H9 (cell line): ENCODE measurements at regions not wholly inside any gene's neighbourhood (a gene's known extent, or its start where the extent isn't known, plus 50 kb on each side); places are given as distances from the start of the nearest gene placed in this dataset.

Experiments used
- DNase-seq: peaks from one replicate; pipeline ENCODE4 v3.0.0-alpha.2; 2017
- H2AFZ ChIP-seq: one replicate; pipeline ENCODE4 v1.6.1; 2013; ENCODE audit warnings: mild to moderate bottlenecking, low read length, control low read depth, moderate library complexity
- H2AK5ac ChIP-seq: 2 replicates; pipeline ENCODE4 v1.6.1; 2013; ENCODE audit warnings: low read length, control low read depth, mixed read lengths; ENCODE audit not compliant: insufficient read length
- H2BK120ac ChIP-seq: one replicate; pipeline ENCODE4 v1.6.1; 2013; ENCODE audit warnings: low read depth, mild to moderate bottlenecking, low read length, control low read depth, inconsistent platforms; ENCODE audit not compliant: poor library complexity, severe bottlenecking
- H2BK12ac ChIP-seq: 2 replicates; pipeline ENCODE4 v1.6.1; 2013; ENCODE audit warnings: low read length, control low read depth, mixed read lengths, low read depth; ENCODE audit not compliant: insufficient read length
- H2BK15ac ChIP-seq: 2 replicates; pipeline ENCODE4 v1.6.1; 2013; ENCODE audit warnings: low read depth, low read length, control low read depth
- H2BK20ac ChIP-seq: one replicate; pipeline ENCODE4 v1.6.1; 2013; ENCODE audit warnings: low read depth, mild to moderate bottlenecking, low read length, control low read depth, inconsistent platforms; ENCODE audit not compliant: poor library complexity, severe bottlenecking
- H2BK5ac ChIP-seq: 2 replicates; pipeline ENCODE4 v1.6.1; 2013; ENCODE audit warnings: low read length, control low read depth, mixed read lengths; ENCODE audit not compliant: insufficient read length
- H3K14ac ChIP-seq: 2 replicates; pipeline ENCODE4 v1.6.1; 2013; ENCODE audit warnings: low read length, control low read depth; ENCODE audit not compliant: insufficient read depth
- H3K18ac ChIP-seq: 2 replicates; pipeline ENCODE4 v1.6.1; 2013; ENCODE audit warnings: low read depth, mild to moderate bottlenecking, mixed read lengths, low read length, control low read depth; ENCODE audit not compliant: insufficient read length
- H3K23ac ChIP-seq: 2 replicates; pipeline ENCODE4 v1.6.1; 2013; ENCODE audit warnings: low read length, control low read depth, mixed read lengths, low read depth; ENCODE audit not compliant: insufficient read length
- H3K23me2 ChIP-seq: 2 replicates; pipeline ENCODE4 v1.6.1; 2013; ENCODE audit warnings: low read depth, mild to moderate bottlenecking, mixed read lengths, low read length, control low read depth; ENCODE audit not compliant: insufficient read length, poor library complexity, severe bottlenecking
- H3K27ac ChIP-seq: 2 replicates; pipeline ENCODE4 v1.5.1; 2013; ENCODE audit warnings: low read length, control low read depth, mixed read lengths, low read depth; ENCODE audit not compliant: insufficient read length
- H3K27me3 ChIP-seq: 2 replicates; pipeline ENCODE4 v1.6.1; 2013; ENCODE audit warnings: low read length, control low read depth, inconsistent platforms; ENCODE audit not compliant: insufficient read depth
- H3K4ac ChIP-seq: 2 replicates; pipeline ENCODE4 v1.6.1; 2013; ENCODE audit warnings: low read depth, mild to moderate bottlenecking, control low read depth, inconsistent platforms, low read length, moderate library complexity
- H3K4me1 ChIP-seq: 2 replicates; pipeline ENCODE4 v1.6.1; 2013; ENCODE audit warnings: low read length, control low read depth, inconsistent platforms; ENCODE audit not compliant: insufficient read depth
- H3K4me2 ChIP-seq: 2 replicates; pipeline ENCODE4 v1.6.1; 2013; ENCODE audit warnings: low read length, control low read depth, mixed read lengths; ENCODE audit not compliant: insufficient read length, insufficient read depth
- H3K56ac ChIP-seq: 2 replicates; pipeline ENCODE4 v1.6.1; 2013; ENCODE audit warnings: low read depth, mild to moderate bottlenecking, mixed read lengths, low read length, control low read depth; ENCODE audit not compliant: insufficient read length
- H3K79me1 ChIP-seq: 2 replicates; pipeline ENCODE4 v1.6.1; 2013; ENCODE audit warnings: low read depth, mild to moderate bottlenecking, moderate library complexity, low read length, control low read depth, inconsistent platforms; ENCODE audit not compliant: insufficient read depth, poor library complexity, severe bottlenecking
- H3K79me2 ChIP-seq: 2 replicates; pipeline ENCODE4 v1.6.1; 2013; ENCODE audit warnings: low read length, control low read depth, inconsistent platforms; ENCODE audit not compliant: insufficient read depth
- H3K9ac ChIP-seq: 2 replicates; pipeline ENCODE4 v1.6.1; 2013; ENCODE audit warnings: low read length, control low read depth, mixed read lengths; ENCODE audit not compliant: insufficient read length; ENCODE audit errors: extremely low read depth
- H3K9me3 ChIP-seq: one replicate; pipeline ENCODE4 v1.6.1; 2013; ENCODE audit warnings: low read depth, low read length, inconsistent platforms; ENCODE audit not compliant: control insufficient read depth
- H3T11ph ChIP-seq: one replicate; pipeline ENCODE4 v1.6.1; 2013; ENCODE audit warnings: mild to moderate bottlenecking, low read length, control low read depth, inconsistent platforms
- H4K20me1 ChIP-seq: one replicate; pipeline ENCODE4 v1.6.1; 2013; ENCODE audit not compliant: control insufficient read depth, insufficient read length, insufficient read depth
- H4K5ac ChIP-seq: 2 replicates; pipeline ENCODE4 v1.6.1; 2013; ENCODE audit warnings: low read depth, mild to moderate bottlenecking, mixed read lengths, low read length, control low read depth; ENCODE audit not compliant: insufficient read length
- H4K8ac ChIP-seq: replicated peaks from 2 replicates; pipeline ENCODE4 v1.6.1; 2013; ENCODE audit warnings: low read length, control low read depth, mixed read lengths, low read depth; ENCODE audit not compliant: insufficient read length
- H4K91ac ChIP-seq: 2 replicates; pipeline ENCODE4 v1.6.1; 2013; ENCODE audit warnings: low read depth, mild to moderate bottlenecking, moderate library complexity, mixed read lengths, low read length, control low read depth; ENCODE audit not compliant: insufficient read length
- H3K27ac Mint-ChIP-seq, 3 experiments: 2 replicates in 2 of 3; 3 replicates in 1 of 3; pipeline ENCODE4 v1.8.0; 2020 to 2021; ENCODE audit warnings: mixed read lengths in 3 of 3, mild to moderate bottlenecking in 1 of 3, moderate library complexity in 1 of 3
- H3K27me3 Mint-ChIP-seq: 2 replicates; pipeline ENCODE4 v1.8.0; 2021; ENCODE audit warnings: low read depth, mild to moderate bottlenecking, moderate library complexity, mixed read lengths
- H3K36me3 Mint-ChIP-seq, 3 experiments: 2 replicates in 2 of 3; 3 replicates in 1 of 3; pipeline ENCODE4 v1.8.0; 2020 to 2021; ENCODE audit warnings: low read depth in 3 of 3, mixed read lengths in 3 of 3; ENCODE audit not compliant: insufficient read depth in 1 of 3
- H3K4me1 Mint-ChIP-seq, 2 experiments: 2 replicates each; pipeline ENCODE4 v1.8.0; 2020; ENCODE audit warnings: mixed read lengths in 2 of 2
- H3K4me3 Mint-ChIP-seq, 2 experiments: 2 replicates in 1 of 2; 3 replicates in 1 of 2; pipeline ENCODE4 v1.8.0; 2020 to 2021; ENCODE audit warnings: mild to moderate bottlenecking in 2 of 2, mixed read lengths in 2 of 2, moderate library complexity in 1 of 2
- H3K9me3 Mint-ChIP-seq, 2 experiments: 2 replicates in 1 of 2; 3 replicates in 1 of 2; pipeline ENCODE4 v1.8.0; 2020; ENCODE audit warnings: mild to moderate bottlenecking in 2 of 2, mixed read lengths in 2 of 2, moderate library complexity in 1 of 2
- WGBS: extraction: QIAGEN DNeasy Blood & Tissue Kit; methylation state at CpG from one replicate; pipeline ENCODE4 v1.1.7; 2013; ENCODE audit warnings: missing lambda C conversion rate, low lambda C conversion rate, mixed read lengths; ENCODE audit not compliant: insufficient read length; ENCODE audit errors: extremely low coverage; 5-methylcytosine and 5-hydroxymethylcytosine counted together
- TF ChIP-seq, protein P1 (sequence below): fragments of 200-600 bp; sonication (generic); conservative IDR thresholded peaks from 3 replicates; pipeline ENCODE4 v1.8.0; 2021; ENCODE audit warnings: antibody characterized with exemption, mild to moderate bottlenecking

DNA sequence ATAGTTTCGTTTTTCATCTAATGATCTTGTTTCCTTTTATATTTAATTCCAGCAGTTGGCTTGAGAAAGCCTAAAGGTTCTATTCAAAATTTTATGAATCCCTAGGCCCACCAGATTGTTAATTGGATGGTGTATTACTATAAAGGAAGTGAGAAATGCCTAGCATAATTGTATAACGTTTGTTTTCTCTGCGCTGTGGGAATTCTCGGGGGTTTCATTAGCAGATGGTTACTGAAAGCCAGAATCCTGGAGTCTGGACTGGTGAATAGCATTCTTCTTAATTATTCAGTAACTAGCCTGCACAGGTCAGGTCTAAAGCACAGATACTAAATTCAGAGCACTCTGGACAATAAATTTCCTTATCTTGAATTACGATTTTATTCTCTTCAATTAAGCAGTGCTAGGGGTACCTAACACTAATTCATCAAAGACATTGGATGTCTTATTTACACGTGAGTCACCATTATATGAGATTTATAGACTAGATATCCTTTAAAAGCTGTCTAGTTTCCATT lies 459.4 kb downstream of the DTHD1 start:
- no peak overlapping the region for H2BK5ac ChIP-seq
- H2BK12ac ChIP-seq = no peak overlapping the region
- H3K23ac ChIP-seq = no peak overlapping the region
- H3K27me3 ChIP-seq = no peaks in the 10 kb centered on the region
- H3K4me2 ChIP-seq = no peak overlapping the region
- H3K56ac ChIP-seq = no peak overlapping the region
- no peak overlapping the region for H3K14ac ChIP-seq
- H4K5ac ChIP-seq = no peak overlapping the region
- no peak overlapping the region for H4K91ac ChIP-seq
- H3K4ac ChIP-seq = no peak overlapping the region
- H3K9me3 ChIP-seq = no peaks in the 10 kb centered on the region
- no peak overlapping the region for H3T11ph ChIP-seq
- no peaks in the 10 kb centered on the region for H4K20me1 ChIP-seq
- TF ChIP-seq, protein P1, sequence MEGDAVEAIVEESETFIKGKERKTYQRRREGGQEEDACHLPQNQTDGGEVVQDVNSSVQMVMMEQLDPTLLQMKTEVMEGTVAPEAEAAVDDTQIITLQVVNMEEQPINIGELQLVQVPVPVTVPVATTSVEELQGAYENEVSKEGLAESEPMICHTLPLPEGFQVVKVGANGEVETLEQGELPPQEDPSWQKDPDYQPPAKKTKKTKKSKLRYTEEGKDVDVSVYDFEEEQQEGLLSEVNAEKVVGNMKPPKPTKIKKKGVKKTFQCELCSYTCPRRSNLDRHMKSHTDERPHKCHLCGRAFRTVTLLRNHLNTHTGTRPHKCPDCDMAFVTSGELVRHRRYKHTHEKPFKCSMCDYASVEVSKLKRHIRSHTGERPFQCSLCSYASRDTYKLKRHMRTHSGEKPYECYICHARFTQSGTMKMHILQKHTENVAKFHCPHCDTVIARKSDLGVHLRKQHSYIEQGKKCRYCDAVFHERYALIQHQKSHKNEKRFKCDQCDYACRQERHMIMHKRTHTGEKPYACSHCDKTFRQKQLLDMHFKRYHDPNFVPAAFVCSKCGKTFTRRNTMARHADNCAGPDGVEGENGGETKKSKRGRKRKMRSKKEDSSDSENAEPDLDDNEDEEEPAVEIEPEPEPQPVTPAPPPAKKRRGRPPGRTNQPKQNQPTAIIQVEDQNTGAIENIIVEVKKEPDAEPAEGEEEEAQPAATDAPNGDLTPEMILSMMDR = no peak
- H3K23me2 ChIP-seq = no peaks in the 10 kb centered on the region
- no peak overlapping the region for H4K8ac ChIP-seq
- Mint-ChIP-seq H3K4me1 (no peaks in the 10 kb centered on the region), H3K27me3 (no peaks in the 10 kb centered on the region), H3K9me3 (no peaks in the 10 kb centered on the region; a peak in 1 of 5 replicates), H3K27ac (no peak overlapping the region), H3K4me3 (no peak overlapping the region), H3K36me3 (no peaks in the 10 kb centered on the region)
- H2BK120ac ChIP-seq = no peak overlapping the region
- no CpG with 5 or more reads among the region's 6 CpGs for WGBS
- no peak overlapping the region for H3K18ac ChIP-seq
- H3K79me1 ChIP-seq = no peaks in the 10 kb centered on the region
- no peak overlapping the region for H3K27ac ChIP-seq
- no peaks in the 10 kb centered on the region for H3K4me1 ChIP-seq
- no peak overlapping the region for H2AFZ ChIP-seq
- no peak for DNase-seq
- no peak overlapping the region for H2AK5ac ChIP-seq
- no peak overlapping the region for H2BK20ac ChIP-seq
- no peak overlapping the region for H3K9ac ChIP-seq
- no peaks in the 10 kb centered on the region for H3K79me2 ChIP-seq
- no peak overlapping the region for H2BK15ac ChIP-seq
